ENCODE measurements at regions not wholly inside any gene's neighbourhood (a gene's known extent, or its start where the extent isn't known, plus 50 kb on each side); places are given as distances from the start of the nearest gene placed in this dataset.
"Not testable (repeated sequence)": the region's sequence is repeated elsewhere in the genome, so short reads cannot be mapped to it uniquely, and the experiment has no call there.

DNA sequence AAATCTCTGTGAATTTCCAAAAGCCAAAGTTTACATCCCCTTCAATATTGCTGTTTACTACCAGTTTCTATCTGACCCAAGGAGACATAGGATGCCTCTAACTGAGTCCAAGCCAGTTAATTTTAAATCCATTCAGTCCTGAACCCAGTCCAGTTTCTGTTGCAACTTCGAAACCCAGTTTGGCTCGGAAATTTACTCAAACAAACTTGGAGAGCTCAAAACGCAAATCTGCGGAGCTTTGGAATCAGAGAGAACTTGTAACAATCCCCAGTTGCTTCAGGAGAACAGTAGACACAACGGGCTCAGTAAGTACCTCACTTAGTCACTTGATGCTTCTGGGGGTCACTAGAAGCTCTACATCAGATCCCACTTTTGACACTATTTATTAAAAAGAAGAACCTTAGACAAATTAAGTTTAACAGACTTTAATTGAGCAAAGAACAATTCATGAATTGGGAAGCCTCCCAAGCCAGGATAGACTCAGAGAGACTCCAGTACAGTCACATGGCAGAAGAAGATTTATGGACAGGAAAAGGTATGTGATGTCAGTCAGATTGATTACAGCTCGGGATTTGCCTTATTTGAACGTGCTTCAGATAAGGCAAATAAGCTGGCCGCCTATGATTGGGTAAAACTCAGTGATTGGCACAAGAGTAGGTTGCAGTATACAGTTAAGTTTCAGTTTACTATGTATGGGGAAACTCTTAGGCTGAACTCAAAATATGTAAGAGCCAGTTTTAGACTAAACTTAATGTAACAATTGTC, 118.0 kb downstream of the RFPL4B start:
- DNase-seq (ENCODE audit: low read depth) = no peak

DNA sequence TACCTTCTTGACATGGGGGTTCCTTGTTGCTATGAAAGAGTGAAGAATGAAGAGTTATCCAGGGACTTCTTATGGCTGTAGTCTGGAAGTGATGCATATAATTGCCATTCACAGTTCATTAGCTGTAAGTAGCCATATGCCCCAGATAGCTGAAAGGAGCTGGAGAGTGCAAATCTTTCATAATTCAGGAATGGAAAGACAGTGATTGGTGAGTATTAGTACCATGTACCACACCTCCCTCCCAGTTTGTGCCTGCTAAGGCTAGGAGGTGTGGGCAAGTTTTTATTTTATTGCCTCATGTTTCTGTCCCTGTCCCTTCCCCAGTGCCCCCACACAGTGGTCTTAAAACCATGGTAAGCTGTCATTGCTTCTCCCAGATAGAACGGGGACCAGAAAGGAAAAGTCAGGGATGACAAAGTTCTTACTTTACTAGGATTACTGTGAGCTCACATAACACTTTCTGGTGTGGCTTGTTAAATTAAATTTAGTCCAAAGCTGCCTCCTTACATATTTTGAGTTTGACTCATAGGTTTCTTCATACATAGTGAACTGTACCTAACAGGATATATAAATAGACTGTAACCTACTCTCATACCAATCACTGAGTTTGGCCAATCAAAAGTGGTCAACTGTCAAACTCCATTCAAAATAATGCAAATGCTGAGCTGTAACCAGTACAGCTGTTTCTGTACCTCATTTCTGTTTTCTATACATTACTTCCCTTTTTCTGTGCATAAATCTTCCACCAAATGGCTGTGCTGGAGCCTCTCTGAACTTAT, 119.4 kb downstream of the RFPL4B start:
- no peak for DNase-seq (ENCODE audit: low read depth)

DNA sequence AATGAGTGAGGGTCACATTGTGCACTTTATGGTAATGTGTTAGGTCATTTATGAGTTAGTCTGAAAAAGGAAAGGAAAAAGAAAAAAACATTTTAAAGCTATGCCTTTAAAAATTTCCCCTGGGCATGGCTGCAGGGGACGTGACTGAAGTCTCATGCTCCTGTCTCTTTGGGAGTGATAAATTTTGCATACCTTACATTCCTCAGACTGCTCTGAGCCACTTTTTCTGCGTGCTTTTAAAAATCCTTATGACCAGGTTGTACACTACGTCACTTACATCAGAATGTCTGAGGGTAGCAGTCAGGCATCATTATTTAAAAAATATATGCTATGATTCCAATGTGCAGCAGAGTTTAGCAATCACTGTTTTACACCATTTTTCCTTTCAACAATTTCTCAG, 121.2 kb downstream of the RFPL4B start:
- no peak for DNase-seq (ENCODE audit: low read depth)

DNA sequence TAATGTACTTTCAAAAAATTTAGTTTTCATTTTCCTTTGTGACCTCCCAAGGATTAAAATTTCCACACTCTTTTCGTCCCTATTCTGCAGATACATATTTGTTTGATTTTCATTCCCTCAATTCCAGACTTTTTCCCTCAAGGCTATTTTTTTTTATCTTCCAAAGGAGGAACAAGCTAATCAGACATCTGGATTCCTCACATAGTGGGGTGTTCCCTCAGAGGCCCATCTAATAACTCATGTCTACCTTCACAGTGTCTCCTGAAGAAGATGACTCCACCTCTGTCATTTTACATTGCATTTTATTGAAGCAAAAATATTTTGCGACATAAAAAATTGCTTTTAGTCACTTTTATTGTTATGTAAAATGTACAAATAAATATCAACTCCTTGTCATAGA, 122.2 kb downstream of the RFPL4B start:
- DNase-seq (ENCODE audit: low read depth) = no peak

DNA sequence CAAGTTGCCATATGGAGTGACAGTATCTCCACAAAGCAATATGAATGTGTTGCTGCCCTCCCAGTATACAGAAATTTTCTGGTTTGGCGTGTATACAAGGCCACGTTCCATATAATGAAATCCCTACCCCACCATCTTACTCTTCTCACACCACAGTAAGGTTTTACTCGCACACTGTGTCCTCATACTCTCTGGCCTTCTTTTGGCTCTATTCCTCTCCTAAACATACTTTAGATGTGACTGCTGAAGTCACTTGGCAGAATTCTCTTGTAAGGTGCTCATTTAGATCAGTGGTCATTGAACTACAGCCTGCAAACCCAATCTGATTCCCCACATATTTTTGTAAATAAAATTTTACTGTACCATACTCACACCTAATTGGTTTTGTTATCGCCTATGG, 123.2 kb downstream of the RFPL4B start:
- no peak for DNase-seq (ENCODE audit: low read depth)

DNA sequence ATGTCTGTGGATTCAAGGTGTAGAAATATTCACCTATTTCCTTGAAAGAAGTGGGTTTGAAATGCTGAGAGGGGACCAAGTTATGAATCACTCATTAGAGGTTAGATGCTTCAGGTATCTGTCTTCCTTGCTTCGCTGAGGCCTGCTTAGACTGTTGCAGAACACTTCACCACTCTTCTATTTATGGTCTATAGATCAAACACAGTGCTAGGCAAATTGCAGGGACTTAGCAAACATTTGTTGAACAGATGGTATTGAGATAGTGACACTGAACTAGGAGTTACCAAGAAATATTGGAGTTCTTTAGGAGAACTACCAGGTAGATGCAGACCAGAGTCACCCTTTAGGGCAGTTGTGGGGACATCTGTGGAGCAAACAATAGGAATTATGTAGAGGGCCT, 123.8 kb downstream of the RFPL4B start:
- DNase-seq (ENCODE audit: low read depth) = no peak

DNA sequence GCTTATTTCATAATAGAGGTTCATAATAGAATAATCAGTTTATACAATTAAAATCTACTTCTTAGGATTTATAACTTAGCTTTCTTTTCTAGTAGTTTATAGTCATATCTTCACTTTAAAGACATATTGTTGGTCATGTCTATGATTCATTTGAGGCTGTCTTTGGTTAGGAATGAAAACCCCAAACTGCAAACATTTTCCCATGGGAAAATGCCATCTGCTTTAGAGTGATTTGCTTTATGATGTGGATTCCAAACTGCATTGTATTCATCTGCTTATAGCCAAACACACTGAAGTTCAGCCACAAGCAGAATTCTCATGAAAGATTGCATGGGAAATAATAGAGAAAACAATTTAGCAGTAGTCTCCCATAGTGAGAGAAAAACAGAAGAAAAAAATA, 128.0 kb downstream of the RFPL4B start:
- no peak for DNase-seq (ENCODE audit: low read depth)

DNA sequence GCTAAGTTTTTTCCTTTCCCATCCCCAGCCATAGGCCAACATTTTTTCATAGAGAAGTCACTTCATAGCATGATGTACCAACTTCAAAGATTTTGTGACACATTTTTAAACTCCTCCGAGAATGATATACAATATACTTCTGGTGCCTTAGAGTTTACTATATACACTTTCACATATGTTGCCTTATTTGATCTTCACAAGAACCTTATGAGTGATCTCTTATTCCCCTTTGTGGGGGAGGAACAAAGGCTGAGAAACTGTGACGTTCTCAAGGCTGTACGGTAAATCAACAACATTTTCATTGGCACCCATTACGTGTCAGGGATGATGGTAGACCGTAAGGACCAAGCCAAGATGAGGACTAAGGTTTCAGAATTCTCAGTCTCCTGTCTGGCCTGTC, 130.0 kb downstream of the RFPL4B start:
- no peak for DNase-seq (ENCODE audit: low read depth)

DNA sequence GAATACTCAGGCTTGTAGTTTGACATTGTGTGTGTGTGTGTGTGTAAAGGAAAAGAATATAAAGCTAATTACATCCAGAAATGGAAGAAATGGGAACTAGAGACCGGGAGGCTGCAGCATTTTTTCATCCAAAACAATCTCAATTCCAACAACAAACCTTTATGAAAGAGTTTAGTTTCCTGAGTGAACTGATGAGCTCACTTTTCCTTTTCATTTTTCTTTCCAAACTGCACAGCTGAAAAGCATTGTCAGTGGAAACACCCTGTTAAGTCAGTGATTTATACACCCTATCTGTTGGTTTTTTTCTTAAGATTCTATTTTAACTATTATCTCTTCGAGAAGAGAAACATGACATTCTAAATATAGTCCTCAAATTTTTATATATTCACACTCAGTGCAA, 130.9 kb downstream of the RFPL4B start:
- no peak for DNase-seq (ENCODE audit: low read depth)

DNA sequence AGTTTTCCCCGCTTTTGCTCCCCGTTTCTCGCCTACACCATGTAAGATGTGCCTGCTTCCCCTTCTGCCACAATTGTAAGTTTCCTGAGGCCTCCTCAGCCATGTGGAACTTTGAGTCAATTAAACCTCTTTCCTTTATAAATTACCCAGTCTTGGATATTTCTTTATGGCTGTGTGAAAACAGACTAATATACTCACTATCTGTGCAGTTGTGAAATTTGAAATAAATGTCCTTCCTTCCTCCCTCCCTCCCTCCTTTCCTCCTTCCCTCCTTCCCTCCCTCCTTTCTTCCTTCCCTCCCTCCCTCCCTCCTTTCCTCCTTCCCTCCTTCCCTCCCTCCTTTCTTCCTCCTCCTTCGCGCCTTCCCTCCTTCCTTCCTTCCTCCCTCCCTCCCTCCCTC, 132.8 kb downstream of the RFPL4B start:
- DNase-seq (ENCODE audit: low read depth) = not testable (repeated sequence)

DNA sequence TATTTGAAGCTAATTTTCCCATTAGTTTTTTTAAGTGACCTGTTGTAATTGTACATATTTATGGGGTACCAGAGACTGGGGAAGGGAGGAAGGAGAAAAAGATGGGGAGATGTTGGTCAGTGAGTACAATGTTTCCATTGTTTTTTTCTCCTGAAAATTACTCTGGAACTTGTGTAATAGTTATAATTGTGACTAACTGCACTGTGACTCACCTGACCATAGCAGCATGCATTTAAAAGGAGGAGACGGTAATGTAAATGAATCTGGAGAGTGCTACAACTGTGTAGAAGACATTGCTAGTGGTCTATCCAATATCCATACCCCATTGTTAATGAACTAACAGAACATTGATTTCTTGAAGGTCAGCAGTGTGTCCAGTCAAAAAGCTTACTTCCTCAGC, 133.4 kb downstream of the RFPL4B start:
- DNase-seq (ENCODE audit: low read depth) = no peak

DNA sequence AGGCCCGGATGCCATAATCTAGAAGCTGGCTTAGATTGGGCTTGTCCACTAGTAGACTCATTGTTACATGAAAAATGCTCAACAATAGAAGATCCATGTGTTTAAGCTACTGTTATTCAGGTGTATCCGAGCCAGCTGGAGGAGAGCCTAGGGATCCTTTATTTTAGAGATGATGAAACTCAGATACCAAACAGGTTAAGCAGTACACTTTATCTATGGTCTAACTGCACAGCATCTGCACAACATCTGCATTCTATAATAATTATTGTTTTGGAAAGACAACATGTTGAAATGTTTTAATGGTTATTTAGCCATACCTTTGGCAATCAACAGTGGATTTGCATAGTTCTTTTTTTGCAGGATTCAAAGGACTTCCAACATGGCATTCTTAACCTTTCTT, 134.1 kb downstream of the RFPL4B start:
- DNase-seq (ENCODE audit: low read depth) = no peak

DNA sequence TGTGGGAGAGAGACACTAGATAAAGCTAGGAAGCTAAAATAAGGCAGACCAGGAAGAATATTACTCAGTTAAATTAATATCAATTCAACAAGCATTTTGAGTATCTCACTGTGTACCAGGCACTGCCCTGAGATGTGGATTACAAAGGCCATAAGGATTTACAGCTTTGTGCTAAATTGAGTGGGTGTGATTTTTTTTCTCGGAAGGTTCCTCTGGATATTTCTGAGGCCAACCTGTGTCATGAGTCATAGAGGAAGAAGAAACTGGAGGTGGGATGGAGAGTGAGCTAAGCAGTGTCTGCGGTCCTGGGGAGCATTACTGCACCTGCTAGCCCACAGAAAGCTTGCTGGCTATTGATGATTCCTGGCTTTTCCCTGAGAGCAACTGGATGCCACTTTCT, 135.2 kb downstream of the RFPL4B start:
- no peak for DNase-seq (ENCODE audit: low read depth)

DNA sequence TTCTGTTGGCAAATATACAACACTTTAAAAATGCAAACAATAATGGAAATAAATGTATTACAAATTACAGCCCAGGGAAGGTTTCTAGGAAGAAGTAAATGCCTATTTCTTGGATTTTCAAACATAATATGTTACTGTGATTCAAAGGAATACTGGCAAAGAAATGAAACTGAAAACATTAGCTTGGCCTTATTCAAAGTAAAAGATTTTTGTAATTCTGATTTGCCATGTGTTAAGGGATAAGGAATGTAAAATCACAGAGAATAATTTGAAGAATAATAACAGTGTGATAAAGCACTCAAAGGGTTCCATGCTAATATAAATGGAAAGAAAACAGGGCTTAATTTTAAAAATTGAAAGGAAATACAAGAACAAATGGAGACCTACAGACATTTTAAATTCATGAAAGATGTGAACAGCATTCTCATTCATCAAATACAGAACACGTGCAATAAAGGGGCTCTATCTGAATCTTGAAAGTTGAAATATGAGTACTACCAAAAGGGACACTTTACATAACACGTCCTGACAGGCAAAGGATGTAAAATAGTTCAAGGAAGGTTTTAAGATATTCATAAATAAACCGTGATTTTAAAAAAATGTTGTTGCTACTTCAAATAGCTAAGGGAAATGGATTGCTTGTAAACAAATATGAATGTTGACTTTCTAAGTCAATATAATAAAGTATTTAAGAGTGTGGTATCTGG, 138.1 kb downstream of the RFPL4B start:
- no peak for DNase-seq (ENCODE audit: low read depth)

DNA sequence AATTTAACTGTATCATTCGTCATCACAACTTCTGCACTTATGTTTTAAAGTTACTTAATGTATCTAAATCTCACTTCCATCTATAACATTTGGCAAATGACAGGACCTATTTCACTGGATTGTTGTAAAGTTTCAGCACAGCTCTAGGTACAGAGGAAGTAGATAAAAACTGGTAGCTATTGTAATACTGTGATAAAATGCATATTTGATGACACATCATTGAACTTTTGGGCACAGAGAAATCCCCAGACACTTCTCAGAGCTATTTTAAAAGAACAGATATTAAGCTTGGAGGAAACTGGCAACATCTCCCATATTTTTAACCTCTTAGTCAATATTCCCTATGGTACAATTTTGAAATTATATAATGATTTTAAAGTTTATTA, 138.7 kb downstream of the RFPL4B start:
- DNase-seq (ENCODE audit: low read depth) = no peak

DNA sequence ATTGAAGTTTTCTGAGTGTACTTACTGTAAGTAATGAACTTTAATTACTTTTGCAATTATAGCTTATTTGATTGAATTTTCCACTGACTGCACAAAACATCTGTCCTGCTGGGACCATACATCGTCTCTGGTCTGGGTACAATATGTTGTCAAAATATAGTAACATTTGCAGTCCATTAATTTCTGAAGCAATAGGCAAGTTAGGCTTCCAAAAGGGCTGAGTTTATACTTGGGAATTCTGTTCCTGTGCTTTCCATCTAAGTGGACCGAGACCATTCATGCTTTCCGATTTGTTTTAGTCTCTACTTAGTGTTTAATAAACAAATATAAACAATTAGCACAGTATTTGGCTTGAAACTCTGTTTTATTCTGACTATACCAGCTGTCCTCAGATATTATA, 139.3 kb downstream of the RFPL4B start:
- DNase-seq (ENCODE audit: low read depth) = no peak

DNA sequence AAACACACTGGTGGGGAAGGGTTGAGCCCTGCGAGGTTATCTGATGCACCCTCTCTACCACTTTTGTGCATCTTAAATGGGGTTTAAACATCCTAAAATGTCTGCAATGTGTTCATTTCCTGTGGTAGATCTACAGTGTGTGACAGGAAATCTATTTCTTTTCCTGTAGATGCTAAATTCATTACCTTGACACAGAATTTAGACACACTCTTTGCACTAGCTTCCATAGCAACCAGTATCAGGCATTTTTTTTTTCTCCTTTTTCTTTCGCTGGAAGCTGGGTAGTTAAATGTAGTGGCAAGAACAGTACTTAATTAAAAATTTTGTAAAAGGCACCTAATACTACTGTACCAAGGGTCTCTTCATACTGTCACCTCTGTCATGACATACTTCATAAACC, 141.1 kb downstream of the RFPL4B start:
- DNase-seq (ENCODE audit: low read depth) = no peak

DNA sequence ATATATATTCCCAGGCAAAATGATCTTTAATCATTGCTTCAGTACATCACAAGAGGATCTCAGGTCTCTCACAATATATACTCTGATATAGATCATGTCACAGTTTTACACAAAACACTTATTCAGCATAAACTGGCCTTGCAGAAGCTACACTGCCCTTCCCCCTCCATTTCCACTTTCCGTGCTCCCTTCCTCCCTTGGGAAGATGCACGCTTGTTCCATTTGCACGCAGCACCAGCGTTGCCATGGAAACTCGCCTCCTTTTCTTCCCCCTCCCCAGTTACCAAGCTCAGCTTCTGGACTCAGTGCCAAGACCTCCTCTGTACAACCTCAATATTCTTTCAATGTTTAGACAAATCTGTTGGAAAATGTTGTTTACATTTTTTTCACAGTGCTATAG, 154.6 kb downstream of the RFPL4B start:
- DNase-seq (ENCODE audit: low read depth) = no peak

DNA sequence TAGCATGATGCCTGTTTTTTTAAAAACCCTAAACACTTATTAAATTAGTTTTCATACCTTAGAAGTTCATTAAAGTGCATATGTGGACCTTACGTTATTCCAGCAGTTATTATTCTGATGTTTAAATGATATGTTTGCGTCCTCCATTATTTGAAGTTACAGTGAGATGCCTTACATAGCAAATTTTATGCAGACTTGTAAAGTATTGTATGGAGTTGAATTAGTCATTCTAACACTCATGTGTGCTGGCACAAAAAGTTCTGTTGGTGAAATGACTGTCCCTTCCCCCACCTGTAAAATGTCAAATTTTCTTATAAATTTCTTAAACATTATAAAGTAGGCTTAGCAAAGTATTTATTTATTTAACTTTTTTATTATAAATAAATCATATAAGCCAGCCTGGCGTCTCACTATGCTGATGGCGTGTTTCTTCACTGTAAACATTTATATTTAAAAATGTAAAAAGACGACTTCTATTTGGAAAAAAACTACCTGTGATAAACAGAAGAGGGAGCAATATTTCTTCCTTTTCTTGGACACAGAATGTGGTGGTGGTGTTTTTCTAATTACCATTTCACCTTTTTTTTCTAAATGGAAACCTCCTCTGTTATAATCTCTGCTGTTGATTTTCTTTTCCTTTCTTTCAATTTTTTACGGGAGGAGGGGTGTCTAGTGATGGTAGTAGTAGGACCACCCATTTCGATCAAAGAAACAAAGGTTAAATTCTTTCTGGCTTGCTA, 155.4 kb downstream of the RFPL4B start:
- no peak for DNase-seq (ENCODE audit: low read depth)

DNA sequence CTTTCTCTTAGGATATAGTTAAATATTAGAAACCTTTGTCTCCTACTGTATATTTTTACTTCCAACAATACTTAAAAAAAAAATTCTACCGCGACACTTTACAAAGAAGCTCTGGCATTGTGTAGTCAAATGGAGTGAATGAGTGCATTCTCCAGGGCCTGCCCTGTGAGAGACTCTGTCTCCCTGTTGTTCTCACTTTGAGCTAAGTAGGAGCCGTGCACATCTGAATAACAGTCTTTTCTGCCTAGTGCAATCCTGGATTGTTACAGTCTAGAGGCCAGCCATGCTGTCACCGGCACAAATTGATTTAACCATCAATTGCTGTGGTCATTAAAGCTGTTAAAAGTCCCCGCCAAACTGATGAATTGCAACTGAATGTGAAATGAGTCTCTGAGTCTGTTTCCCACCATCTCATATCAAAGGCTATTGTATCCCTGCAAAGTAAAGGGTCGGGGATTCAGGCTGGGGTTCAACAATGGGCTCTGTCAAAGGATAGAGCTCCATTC, 156.0 kb downstream of the RFPL4B start:
- DNase-seq (ENCODE audit: low read depth) = no peak

DNA sequence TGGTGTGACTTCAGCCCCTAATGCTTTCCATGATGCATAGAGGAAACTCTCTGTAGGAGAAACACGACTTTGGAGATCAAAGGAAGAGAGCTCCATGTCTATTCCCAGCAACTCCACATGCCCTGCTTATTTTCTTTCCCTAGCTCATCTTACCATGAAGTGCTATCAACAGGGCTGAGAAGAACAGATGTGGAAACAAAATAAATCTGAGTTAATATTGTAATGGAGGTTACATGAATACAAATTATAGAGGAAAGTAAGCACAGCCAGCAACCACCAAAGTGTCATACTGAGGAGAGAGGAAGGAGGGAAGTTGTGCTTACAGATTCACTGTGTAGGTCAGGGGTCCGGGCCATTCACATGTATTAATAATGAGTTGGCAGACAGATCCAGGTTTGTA, 157.5 kb downstream of the RFPL4B start:
- DNase-seq (ENCODE audit: low read depth) = no peak

DNA sequence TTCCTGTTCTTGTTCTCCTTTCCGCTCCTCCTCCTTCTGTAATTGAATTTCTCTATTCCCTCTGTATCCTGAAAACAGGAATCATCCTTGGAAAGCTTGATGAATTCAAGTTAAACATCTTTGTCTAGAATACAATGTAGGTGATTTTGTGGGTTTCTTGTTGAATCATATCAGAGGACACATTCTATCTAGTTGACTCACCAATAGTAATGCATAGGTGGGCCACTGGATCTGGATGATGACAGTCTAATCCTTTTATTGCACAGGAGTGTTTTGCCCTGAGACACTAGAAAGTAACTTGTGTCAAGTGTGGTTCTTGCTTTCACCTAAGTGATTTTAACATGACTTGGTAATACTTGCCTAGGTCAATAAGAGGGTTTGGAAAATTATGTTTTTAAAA, 164.3 kb downstream of the RFPL4B start:
- no peak for DNase-seq (ENCODE audit: low read depth)

All from T-helper 22 cell (primary cell).